ENCODE measurements at regions not wholly inside any gene's neighbourhood (a gene's known extent, or its start where the extent isn't known, plus 50 kb on each side); places are given as distances from the start of the nearest gene placed in this dataset.
A peak's percentile ranks its signal among the peaks of the same experiment; 100 is the strongest.

GRCh38 chr6:79778816-79779215, 147.7 kb downstream of the SH3BGRL2 start:
- Histone ChIP-seq H3K79me1 (ENCODE audit: low read depth, low read length) (no peaks in the 10 kb centered on the region), H3K4me3 (ENCODE audit: low read length in 2 of 2) (no peak overlapping the region), H3K27me3 (ENCODE audit: control insufficient read depth in 3 of 3, insufficient read depth in 3 of 3, low read depth in 1 of 3, low read length in 3 of 3) (peaks cover 0 to 64% (median 0%) of the 10 kb centered on the region in 3 experiments), H2BK5ac (ENCODE audit: low read length) (no peak overlapping the region), H3K9ac (ENCODE audit: low read depth, low read length, poor library complexity) (no peak overlapping the region), H3K27ac (replicated peaks; ENCODE audit: low read length) (no peak overlapping the region), H4K8ac (ENCODE audit: low read depth, low read length) (no peak overlapping the region), H2AFZ (ENCODE audit: low read length) (peak overlapping the region; percentile 84), H3K14ac (ENCODE audit: low read length) (no peak overlapping the region), H3K4me2 (ENCODE audit: insufficient read depth, low read length, poor library complexity, severe bottlenecking) (no peak overlapping the region), H3K9me3 (replicated peaks in 1 of 2; ENCODE audit: control insufficient read depth in 2 of 2, insufficient read depth in 1 of 2, low read depth in 1 of 2, low read length in 2 of 2) (no peaks in the 10 kb centered on the region), H4K91ac (ENCODE audit: low read depth, low read length, poor library complexity) (no peak overlapping the region), H3K36me3 (replicated peaks in 1 of 2; ENCODE audit: control insufficient read depth in 2 of 2, insufficient read depth in 2 of 2, low read length in 2 of 2) (no peaks in the 10 kb centered on the region), H2AK5ac (ENCODE audit: low read depth, low read length) (no peak overlapping the region), H2BK15ac (ENCODE audit: low read length) (no peak overlapping the region), H2BK12ac (ENCODE audit: low read length) (no peak overlapping the region), H3K18ac (ENCODE audit: low read length) (no peak overlapping the region), H3K23ac (ENCODE audit: low read depth, low read length, poor library complexity) (no peak overlapping the region), H2BK120ac (ENCODE audit: low read depth, low read length) (no peak overlapping the region), H3K4me1 (ENCODE audit: control insufficient read depth in 2 of 2, insufficient read depth in 1 of 2, low read depth in 1 of 2, low read length in 2 of 2) (no peaks in the 10 kb centered on the region), H3K4ac (ENCODE audit: low read length) (no peak overlapping the region)
- DNase-seq (ENCODE audit: low spot score), result no peak
- no CpG with 5 or more reads among the region's 4 CpGs for WGBS, 2 donors (ENCODE audit: extremely low coverage in 2 of 2, insufficient read length in 2 of 2, insufficient replicate concordance in 1 of 2)

- Histone ChIP-seq H4K8ac (ENCODE audit: low read depth, low read length) (no peak overlapping the region), H3K79me1 (ENCODE audit: low read depth, low read length) (no peaks in the 10 kb centered on the region), H3K9ac (ENCODE audit: low read depth, low read length, poor library complexity) (no peak overlapping the region), H3K4me2 (ENCODE audit: insufficient read depth, low read length, poor library complexity, severe bottlenecking) (no peak overlapping the region), H3K14ac (ENCODE audit: low read length) (no peak overlapping the region), H2BK5ac (ENCODE audit: low read length) (no peak overlapping the region), H3K4me3 (ENCODE audit: low read length in 2 of 2) (peak overlapping the region in 1 of 2 donors; percentile 20), H3K27me3 (ENCODE audit: control insufficient read depth in 3 of 3, insufficient read depth in 3 of 3, low read depth in 1 of 3, low read length in 3 of 3) (peaks cover 0 to 64% (median 0%) of the 10 kb centered on the region in 3 experiments), H2BK12ac (ENCODE audit: low read length) (no peak overlapping the region), H4K91ac (ENCODE audit: low read depth, low read length, poor library complexity) (peak overlapping the region; percentile 22), H3K27ac (replicated peaks; ENCODE audit: low read length) (no peak overlapping the region), H3K18ac (ENCODE audit: low read length) (peak overlapping the region; percentile 88), H2BK120ac (ENCODE audit: low read depth, low read length) (peak overlapping the region; percentile 69), H3K4me1 (ENCODE audit: control insufficient read depth in 2 of 2, insufficient read depth in 1 of 2, low read depth in 1 of 2, low read length in 2 of 2) (no peaks in the 10 kb centered on the region), H3K9me3 (replicated peaks in 1 of 2; ENCODE audit: control insufficient read depth in 2 of 2, insufficient read depth in 1 of 2, low read depth in 1 of 2, low read length in 2 of 2) (no peaks in the 10 kb centered on the region), H3K23ac (ENCODE audit: low read depth, low read length, poor library complexity) (no peak overlapping the region), H3K36me3 (replicated peaks in 1 of 2; ENCODE audit: control insufficient read depth in 2 of 2, insufficient read depth in 2 of 2, low read length in 2 of 2) (no peaks in the 10 kb centered on the region), H3K4ac (ENCODE audit: low read length) (no peak overlapping the region), H2AFZ (ENCODE audit: low read length) (peak overlapping the region; percentile 84), H2AK5ac (ENCODE audit: low read depth, low read length) (peak overlapping the region; percentile 4), H2BK15ac (ENCODE audit: low read length) (peak overlapping the region; percentile 90)
- peak; percentile 57 for DNase-seq (ENCODE audit: low spot score)
- no CpG with 5 or more reads among the region's 34 CpGs for WGBS, 2 donors (ENCODE audit: extremely low coverage in 2 of 2, insufficient read length in 2 of 2, insufficient replicate concordance in 1 of 2)
Observed at GRCh38 chr6:79777713-79778579, 146.8 kb downstream of the SH3BGRL2 start.

GRCh38 chr6:79776076-79776475, 144.9 kb downstream of the SH3BGRL2 start:
- no peak overlapping the region for H4K8ac ChIP-seq (ENCODE audit: low read depth, low read length)
- H3K4me1 ChIP-seq (ENCODE audit: control insufficient read depth in 2 of 2, insufficient read depth in 1 of 2, low read depth in 1 of 2, low read length in 2 of 2), result no peaks in the 10 kb centered on the region
- peaks cover 0 to 53% (median 0%) of the 10 kb centered on the region in 3 experiments for H3K27me3 ChIP-seq (ENCODE audit: control insufficient read depth in 3 of 3, insufficient read depth in 3 of 3, low read depth in 1 of 3, low read length in 3 of 3)
- H2BK5ac ChIP-seq (ENCODE audit: low read length), result no peak overlapping the region
- H2BK12ac ChIP-seq (ENCODE audit: low read length), result no peak overlapping the region
- no peak overlapping the region for H2BK120ac ChIP-seq (ENCODE audit: low read depth, low read length)
- H3K36me3 ChIP-seq (replicated peaks in 1 of 2; ENCODE audit: control insufficient read depth in 2 of 2, insufficient read depth in 2 of 2, low read length in 2 of 2), result no peaks in the 10 kb centered on the region
- no peaks in the 10 kb centered on the region for H3K79me1 ChIP-seq (ENCODE audit: low read depth, low read length)
- H3K4me2 ChIP-seq (ENCODE audit: insufficient read depth, low read length, poor library complexity, severe bottlenecking), result no peak overlapping the region
- H3K4ac ChIP-seq (ENCODE audit: low read length), result no peak overlapping the region
- no peak overlapping the region for H2AK5ac ChIP-seq (ENCODE audit: low read depth, low read length)
- no peak overlapping the region for H3K27ac ChIP-seq (replicated peaks; ENCODE audit: low read length)
- no peaks in the 10 kb centered on the region for H3K9me3 ChIP-seq (replicated peaks in 1 of 2; ENCODE audit: control insufficient read depth in 2 of 2, insufficient read depth in 1 of 2, low read depth in 1 of 2, low read length in 2 of 2)
- no peak overlapping the region for H3K18ac ChIP-seq (ENCODE audit: low read length)
- no peak overlapping the region for H3K23ac ChIP-seq (ENCODE audit: low read depth, low read length, poor library complexity)
- WGBS, 2 donors (ENCODE audit: extremely low coverage in 2 of 2, insufficient read length in 2 of 2, insufficient replicate concordance in 1 of 2), result no CpG with 5 or more reads among the region's 2 CpGs
- no peak for DNase-seq (ENCODE audit: low spot score)
- H2AFZ ChIP-seq (ENCODE audit: low read length), result no peak overlapping the region
- peak overlapping the region; percentile 22 for H2BK15ac ChIP-seq (ENCODE audit: low read length)
- no peak overlapping the region for H3K14ac ChIP-seq (ENCODE audit: low read length)
- no peak overlapping the region for H4K91ac ChIP-seq (ENCODE audit: low read depth, low read length, poor library complexity)
- H3K9ac ChIP-seq (ENCODE audit: low read depth, low read length, poor library complexity), result no peak overlapping the region
- H3K4me3 ChIP-seq (ENCODE audit: low read length in 2 of 2), result no peak overlapping the region

GRCh38 chr6:79775222-79775621, 144.1 kb downstream of the SH3BGRL2 start:
- H3K4me3 ChIP-seq (ENCODE audit: low read length in 2 of 2), result no peak overlapping the region
- H2BK12ac ChIP-seq (ENCODE audit: low read length), result no peak overlapping the region
- no peak overlapping the region for H3K4ac ChIP-seq (ENCODE audit: low read length)
- no peak overlapping the region for H3K14ac ChIP-seq (ENCODE audit: low read length)
- DNase-seq (ENCODE audit: low spot score), result no peak
- H2BK120ac ChIP-seq (ENCODE audit: low read depth, low read length), result no peak overlapping the region
- no peak overlapping the region for H3K9ac ChIP-seq (ENCODE audit: low read depth, low read length, poor library complexity)
- peaks cover 0 to 46% (median 0%) of the 10 kb centered on the region in 3 experiments for H3K27me3 ChIP-seq (ENCODE audit: control insufficient read depth in 3 of 3, insufficient read depth in 3 of 3, low read depth in 1 of 3, low read length in 3 of 3)
- no peak overlapping the region for H2BK15ac ChIP-seq (ENCODE audit: low read length)
- no peak overlapping the region for H3K27ac ChIP-seq (replicated peaks; ENCODE audit: low read length)
- no CpG with 5 or more reads among the region's 3 CpGs for WGBS, 2 donors (ENCODE audit: extremely low coverage in 2 of 2, insufficient read length in 2 of 2, insufficient replicate concordance in 1 of 2)
- H2AK5ac ChIP-seq (ENCODE audit: low read depth, low read length), result no peak overlapping the region
- H3K4me2 ChIP-seq (ENCODE audit: insufficient read depth, low read length, poor library complexity, severe bottlenecking), result no peak overlapping the region
- H4K8ac ChIP-seq (ENCODE audit: low read depth, low read length), result no peak overlapping the region
- H3K9me3 ChIP-seq (replicated peaks in 1 of 2; ENCODE audit: control insufficient read depth in 2 of 2, insufficient read depth in 1 of 2, low read depth in 1 of 2, low read length in 2 of 2), result no peaks in the 10 kb centered on the region
- H3K18ac ChIP-seq (ENCODE audit: low read length), result no peak overlapping the region
- H3K79me1 ChIP-seq (ENCODE audit: low read depth, low read length), result no peaks in the 10 kb centered on the region
- no peak overlapping the region for H2AFZ ChIP-seq (ENCODE audit: low read length)
- H3K23ac ChIP-seq (ENCODE audit: low read depth, low read length, poor library complexity), result no peak overlapping the region
- H4K91ac ChIP-seq (ENCODE audit: low read depth, low read length, poor library complexity), result no peak overlapping the region
- no peak overlapping the region for H2BK5ac ChIP-seq (ENCODE audit: low read length)
- no peaks in the 10 kb centered on the region for H3K36me3 ChIP-seq (replicated peaks in 1 of 2; ENCODE audit: control insufficient read depth in 2 of 2, insufficient read depth in 2 of 2, low read length in 2 of 2)
- H3K4me1 ChIP-seq (ENCODE audit: control insufficient read depth in 2 of 2, insufficient read depth in 1 of 2, low read depth in 1 of 2, low read length in 2 of 2), result no peaks in the 10 kb centered on the region
